ENCODE measurements at regions not wholly inside any gene's neighbourhood (a gene's known extent, or its start where the extent isn't known, plus 50 kb on each side); places are given as distances from the start of the nearest gene placed in this dataset.
"Not testable (repeated sequence)": the region's sequence is repeated elsewhere in the genome, so short reads cannot be mapped to it uniquely, and the experiment has no call there.

DNA sequence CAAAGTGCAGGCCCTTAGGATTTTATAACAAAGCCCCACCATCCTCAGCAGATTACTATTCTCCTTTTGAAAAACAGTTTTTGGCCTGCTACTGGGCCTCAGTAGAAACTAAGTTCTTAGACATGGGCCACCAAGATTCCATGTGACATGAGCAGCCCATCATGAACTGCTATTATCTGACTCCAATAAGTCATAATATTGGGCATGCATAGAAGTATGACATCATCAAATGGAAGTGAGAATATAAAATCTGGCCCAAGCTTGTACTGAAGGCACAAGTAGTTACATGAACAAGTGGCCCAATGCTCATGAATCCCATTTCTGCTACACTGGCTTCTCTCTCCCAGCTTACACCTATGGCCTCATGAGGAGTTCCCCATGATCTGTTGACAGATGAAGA lies 404.8 kb downstream of the EPHA5 start:
- no peak for DNase-seq

DNA sequence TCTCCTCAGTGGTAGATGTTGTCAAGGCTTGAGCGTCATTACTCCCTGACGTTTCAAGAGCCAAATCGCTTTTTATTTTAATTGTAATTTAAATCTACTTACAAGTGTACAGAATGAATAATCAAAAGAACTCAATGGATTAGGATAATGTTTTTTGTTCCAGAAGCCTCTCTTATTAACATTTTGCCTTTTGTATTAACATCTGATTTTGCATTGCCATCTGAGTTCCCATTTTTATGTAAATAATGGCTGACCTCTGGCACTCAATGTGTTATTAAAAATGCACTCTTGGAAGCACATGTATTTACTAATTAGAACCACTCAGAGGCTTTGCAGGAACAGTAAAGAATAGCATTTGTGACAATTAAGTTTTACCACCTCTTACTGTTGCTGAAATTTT lies 411.0 kb downstream of the EPHA5 start:
- DNase-seq, result no peak

DNA sequence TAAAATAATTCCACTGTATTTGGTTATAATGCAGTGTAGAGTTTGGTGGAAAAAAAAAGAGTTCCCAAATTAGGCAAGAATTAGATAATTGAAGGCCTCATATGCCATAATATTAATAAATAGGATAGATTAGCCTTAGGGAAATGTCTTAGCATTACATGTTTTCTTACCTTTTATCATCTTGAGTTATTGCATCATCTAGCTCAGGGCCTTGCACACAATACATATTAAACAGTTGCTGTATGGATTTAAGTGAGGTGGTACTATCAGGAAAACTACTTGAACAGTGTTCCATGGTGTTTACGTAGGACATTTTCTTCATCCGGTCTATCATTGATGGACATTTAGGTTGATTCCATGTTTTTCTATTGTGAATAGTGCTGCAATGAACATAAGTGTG lies 419.4 kb downstream of the EPHA5 start:
- no peak for DNase-seq

DNA sequence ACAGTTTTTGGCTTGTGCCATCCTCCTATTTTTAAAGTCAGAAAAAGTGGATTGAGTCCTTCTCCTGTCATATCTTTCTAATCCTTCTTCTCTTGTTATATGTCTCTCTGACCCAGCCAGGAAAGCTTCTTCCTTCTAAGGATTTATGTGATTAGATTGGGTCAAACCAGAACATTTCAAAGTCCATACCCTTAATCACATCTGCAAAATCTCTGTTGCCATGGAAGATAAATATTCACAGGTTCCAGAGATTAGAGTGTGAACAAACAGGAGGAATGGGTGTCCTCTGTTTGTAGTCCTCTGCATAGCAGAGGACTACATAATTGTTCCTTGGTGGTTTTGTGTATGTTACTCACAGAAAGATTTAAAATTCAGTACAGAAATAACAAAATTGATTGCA lies 421.2 kb downstream of the EPHA5 start:
- no peak for DNase-seq

DNA sequence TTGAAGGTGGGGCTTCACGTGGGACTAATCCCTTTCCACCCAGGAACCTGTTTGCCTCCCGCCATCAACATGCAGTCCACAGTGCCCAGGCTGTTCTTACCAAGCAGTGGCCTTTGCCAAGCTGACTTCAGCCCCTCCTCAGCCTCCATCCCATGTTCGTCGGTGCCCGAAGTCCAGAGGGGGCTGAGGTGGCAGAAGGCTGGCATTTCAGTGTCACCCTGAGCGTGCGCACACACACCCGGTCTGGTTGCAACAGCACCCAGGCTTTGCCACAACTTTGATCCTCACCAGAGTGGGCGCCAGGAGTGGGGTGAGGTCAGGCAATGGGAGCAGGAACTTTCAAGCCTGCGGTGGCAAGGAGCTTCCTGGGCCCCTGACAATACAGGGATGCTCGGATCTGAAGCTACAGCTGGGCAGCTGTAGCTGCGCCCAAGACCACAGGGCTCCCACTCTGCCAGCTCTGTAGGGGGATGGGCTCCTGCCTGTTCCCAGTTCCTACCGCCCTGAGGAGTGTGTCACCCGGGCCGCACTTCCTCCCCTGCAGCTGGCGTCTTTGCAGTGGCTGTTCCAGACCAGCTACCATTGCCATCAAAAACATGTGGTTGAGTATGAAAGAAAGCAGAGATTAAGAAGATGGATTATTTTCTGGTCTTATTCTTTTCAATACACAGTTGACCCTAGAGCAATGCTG lies 428.0 kb downstream of the EPHA5 start:
- DNase-seq, result no peak

DNA sequence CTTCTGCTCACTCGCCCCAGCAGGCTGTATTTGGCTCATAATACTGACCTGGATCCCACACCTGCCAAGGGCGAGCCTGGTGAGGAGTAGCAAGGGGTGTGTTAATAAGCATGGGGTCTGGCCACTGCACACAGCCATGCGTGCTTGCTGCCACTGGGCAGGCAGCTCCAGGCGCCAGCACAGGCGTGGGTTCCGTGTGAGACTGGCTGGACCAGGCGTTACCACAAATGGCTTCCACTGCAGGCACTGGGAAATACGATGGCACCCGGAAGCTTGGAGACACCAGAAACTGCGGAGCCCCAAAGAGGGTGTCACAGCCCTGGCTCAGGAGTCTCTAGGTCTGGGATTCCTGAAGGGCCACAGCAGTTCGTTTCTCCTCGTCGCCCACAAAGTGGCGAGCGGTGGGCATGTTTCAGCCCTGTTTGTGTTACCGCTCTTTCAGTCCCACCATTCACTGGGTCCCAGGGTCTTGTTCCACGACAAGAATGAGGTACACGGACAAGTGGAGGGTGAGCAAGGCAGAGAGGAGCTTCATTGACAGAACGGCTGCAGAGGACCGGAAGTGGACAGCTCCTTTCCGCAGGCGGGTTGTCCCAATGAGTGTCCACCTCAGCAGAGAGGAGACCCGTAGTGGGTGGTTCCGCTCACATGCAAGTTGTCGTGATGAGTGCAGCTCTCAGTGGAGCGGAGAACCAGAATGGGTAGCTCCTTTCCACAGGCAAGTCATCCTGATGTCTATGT lies 428.9 kb downstream of the EPHA5 start:
- DNase-seq, result peak; percentile 28

DNA sequence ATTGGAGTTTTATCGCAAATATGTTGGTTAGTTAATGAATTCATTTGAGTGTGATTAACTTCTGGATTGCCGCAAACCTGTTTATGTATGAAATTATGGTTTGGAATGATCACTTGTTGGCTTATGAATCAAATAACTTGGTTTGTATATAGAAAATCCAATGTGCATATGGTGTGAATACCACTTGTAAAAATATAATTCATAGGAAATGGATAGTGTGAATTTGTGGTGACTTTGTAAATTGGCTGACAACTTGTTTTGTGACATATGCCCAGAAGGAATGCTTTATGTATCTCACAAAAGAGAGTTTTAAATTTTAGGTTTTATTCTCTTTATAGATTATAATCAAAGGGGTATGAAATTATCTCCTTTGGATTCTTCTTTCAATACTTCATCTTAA lies 436.2 kb downstream of the EPHA5 start:
- DNase-seq, result peak; percentile 19

DNA sequence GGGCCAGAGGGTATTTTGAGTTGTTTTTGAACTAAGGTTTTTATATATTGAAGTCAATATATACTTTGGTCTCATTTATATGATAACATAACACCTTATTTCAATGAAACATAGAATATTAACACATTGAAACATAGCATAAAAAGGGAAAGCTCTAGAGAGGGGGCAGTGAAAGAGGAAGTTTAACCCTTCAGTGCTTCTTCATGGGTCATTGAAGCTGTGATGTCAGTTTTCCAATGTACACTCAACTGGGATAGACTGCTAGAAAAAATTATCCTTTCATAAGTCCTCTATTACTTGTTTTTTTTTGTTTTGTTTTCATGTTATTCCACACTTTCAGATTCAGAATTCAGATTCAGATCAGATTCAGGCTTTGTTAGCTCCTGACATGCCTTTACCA lies 442.7 kb downstream of the EPHA5 start:
- no peak for DNase-seq

DNA sequence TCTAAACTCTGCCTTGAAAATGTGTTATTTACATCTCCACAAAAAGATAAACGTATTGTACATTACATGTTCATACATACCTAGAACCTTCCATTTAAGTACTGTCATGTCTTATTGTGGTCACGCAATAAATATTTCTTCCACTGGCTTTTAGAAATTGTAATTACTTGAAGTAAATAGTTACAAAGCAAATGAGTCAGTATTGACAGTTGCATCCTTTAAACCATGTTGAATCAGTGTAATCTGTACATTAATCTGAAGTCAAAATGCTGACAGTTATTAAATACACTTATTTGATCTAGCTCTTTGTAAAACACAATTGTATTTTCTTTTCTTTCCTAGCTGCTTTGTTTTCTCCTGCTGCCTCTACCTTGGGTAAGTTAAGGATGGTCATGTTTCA lies 446.7 kb downstream of the EPHA5 start:
- DNase-seq, result no peak

DNA sequence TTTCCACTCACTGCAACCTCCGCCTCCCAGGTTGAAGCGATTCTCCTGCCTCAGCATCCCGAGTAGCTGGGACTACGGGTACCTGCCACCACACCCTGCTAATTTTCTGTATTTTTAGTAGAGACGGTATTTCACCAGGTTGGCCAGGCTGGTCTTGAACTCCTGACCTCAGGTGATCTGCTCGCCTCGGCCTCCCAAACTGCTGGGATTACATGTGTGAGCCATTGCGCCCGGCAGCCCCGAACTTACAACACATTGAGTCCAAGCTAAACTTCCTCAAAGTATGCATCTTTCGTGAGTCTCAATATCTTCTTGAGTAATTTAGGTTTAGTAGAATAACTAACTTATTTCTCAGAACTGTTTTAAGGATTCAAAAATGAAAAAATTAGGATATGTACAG lies 447.2 kb downstream of the EPHA5 start:
- DNase-seq, result not testable (repeated sequence)

DNA sequence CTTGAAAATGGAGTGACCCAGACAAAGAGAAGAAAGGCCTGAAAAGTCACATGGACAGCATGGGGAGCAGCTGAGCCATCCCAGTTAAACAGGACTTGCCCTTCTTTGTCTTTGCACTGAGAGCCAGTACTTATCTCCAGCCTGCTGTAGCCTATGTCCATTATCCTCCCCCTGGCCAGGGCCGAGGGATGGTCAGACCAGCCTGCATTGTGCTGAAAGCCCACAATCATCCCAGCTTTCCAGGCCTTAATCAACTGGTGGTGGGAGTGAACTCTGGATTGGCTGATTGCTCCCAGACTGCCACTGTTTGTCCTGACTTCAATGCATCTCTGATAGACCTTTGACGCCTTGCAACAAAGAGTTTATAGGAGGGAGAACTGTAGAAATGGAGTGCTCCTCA lies 453.1 kb downstream of the EPHA5 start:
- no peak for DNase-seq

DNA sequence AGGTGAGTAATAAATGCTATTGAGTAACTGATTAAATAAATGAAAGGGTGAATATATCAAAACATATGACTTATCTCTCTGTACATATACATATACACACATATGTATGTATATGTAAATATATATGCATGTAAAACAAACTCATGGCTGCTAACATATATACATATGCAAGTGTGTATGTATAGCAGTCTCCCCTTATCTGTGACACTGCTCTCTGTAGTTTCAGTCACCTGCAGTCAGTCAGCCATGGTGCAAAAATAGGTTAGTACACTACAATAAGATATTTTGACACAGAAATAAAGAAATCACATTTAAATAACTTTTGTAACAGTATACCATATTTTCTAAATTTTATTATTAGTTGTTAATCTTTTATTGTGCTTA lies 467.4 kb downstream of the EPHA5 start:
- no peak for DNase-seq

DNA sequence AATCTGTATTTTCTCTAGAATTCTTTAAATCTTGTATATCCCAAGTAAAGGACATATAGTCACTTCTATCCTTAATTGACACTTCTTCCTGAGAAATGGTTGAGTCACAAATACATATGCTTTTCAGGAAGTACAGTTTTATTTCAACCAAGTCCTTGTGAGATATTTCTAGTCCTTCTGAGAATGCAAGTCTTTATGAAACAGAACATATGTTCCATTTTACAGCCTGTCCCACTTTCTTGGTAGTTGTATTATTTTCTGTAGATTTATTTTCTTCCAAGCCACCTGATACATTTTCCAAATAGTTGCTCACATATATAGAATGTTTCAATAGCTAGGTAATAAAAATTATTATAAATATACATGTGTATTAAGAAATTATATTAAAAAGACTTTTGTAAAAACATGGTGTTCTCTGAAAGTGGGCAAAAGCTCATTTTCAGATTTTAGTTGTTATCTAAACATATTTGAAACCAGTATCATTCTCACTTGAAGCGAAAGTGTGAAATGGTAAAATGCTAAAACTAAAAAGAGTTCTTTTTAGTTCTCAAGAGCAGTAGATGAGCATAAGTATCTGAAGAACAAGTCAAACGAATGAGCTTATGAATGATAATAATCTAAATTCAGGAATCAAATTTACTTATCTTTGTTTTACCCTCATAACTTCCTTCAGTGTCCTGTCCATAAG lies 468.0 kb downstream of the EPHA5 start:
- no peak for DNase-seq

DNA sequence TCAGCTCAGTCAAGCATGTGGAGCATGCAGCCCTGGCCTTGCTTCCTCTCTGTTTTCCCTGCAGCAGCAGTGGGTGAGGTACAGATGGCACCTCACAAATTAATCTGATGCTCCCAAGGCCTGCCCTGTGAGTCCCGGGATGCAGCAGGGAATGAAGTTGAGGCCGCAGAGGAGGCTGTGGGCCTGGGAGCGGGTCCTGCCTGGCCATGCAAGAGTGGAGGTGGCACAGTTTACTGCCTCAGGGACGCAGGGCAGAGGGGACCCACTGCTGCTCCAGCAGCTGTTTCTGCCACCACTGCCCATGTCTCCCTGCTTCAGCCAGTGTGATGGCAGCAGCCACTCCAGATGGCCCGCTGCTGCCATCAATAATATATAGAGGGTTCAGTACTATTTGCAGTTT lies 474.6 kb downstream of the EPHA5 start:
- DNase-seq, result no peak

DNA sequence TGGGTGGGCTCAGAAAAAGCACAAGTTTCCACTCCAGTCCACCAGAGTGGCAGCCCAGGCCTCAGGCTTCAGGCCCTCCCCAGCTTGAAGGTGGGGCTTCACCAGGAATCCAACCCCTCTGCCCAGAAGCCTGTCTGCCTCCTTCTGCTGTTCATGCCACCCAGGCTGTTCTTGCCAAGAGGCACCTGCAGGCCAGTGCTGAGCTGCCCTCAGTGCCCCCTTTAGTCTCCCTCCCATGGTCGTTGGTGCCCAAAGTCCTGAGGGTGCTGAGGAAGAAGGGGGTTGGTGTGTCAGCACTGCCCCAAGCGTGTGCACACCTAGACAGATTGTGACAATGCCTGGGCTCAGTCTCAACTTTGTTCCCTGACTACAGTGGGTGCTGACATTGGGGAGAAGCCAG lies 475.3 kb downstream of the EPHA5 start:
- no peak for DNase-seq

DNA sequence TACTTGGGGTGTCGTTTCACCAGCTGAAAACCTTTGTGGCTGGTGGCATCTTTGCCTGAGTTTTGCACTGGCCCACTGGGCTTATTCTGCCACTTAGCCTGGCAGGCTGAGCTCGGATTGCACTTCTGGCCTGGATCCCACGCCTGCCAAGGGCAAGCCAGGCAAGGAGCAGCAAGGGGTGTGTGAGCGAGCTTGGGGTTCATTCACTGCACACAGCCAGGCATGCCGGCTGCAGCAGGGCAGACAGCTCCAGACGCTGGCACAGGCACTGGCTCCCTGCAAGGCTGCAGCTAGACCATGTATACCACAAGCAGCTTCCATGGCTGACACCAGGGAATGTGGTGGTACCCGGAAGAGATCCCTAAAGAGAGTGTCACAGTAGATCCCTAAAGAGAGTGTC lies 476.3 kb downstream of the EPHA5 start:
- no peak for DNase-seq

DNA sequence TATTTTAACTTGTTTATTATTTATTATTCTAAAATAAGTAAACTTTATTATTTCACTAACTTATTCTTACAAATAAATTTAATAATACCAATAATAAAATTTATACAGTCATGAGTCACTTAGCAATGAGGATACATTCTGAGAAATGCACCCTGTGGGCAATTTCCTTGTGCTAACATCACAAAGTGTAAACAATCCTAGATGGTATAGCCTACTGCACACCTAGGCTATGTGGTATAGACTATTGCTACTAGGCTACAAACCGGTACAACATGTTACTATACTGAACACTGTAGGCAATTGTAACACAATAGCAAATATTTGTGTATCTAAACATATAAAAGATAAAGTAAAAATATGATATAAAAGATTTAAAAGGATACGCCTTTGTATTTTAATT lies 479.5 kb downstream of the EPHA5 start:
- DNase-seq, result no peak

DNA sequence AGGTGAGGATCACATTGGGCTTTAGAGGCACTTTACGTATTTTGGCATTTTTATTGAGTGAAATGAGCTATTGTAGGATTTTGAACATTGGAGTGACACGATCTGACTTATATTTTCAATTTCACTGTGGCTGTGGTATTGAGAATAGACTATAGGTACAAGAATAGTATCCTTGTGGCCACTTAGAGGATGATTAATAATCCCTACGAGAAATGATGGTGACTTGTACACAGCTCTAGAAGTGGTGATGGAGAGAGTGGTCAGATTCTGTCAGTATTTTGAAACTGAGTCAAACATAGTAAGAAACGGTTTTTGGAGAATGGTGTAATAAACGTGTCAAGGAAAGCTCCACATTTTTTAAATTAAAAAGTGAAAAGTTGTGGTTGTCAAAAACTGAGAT lies 494.7 kb downstream of the EPHA5 start:
- no peak for DNase-seq

DNA sequence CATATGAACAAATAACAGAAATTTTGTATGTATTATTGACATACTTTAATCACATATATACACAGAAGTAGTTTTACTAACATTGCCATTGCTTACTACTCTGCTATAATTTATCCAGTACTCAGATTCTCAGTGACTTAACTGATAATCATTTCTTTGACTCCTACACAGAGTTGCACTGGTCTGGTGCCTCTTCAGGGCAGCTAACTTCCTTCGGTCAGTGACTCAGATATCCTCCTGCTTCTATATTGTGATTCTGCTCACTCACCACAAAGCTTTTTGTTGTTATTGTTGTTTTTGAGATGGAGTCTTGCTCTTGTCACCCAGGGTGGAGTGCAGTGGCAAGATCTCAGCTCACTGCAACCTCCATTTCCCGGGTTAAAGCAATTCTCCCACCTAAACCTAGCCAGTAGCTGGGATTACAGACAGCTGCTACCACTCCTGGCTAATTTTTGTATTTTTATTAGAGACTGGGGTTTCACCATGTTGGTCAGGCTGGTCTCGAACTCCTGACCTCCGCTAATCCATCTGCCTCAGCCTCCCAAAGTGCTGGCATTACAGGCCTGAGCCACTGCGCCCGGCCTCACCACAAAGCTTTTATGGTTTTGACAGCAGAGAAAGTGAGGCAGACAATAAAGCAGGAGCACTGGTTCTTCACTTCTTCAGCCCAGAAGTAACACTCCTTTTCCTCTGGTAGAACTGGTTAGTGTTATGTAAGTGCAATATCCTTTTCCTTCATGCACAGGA lies 499.3 kb downstream of the EPHA5 start:
- no peak for DNase-seq

DNA sequence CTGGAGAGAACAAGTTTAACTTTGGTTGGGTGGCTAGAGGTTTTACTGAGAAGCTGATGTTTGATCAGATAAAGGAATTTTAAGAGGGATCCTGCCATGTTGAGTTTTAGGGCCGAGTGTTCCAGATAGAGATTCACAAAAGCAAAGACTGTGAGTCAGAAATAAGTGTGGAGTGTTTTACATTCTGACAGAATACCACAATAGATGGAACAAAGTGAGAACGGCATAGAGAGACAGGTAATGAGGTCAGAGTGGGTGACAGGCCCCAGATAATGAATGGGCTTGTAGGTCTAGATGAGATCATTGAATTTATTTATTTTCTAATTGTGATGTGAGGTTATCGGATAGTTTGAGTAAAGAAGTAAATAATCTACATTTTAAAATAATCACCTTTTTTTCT lies 502.6 kb downstream of the EPHA5 start:
- no peak for DNase-seq

DNA sequence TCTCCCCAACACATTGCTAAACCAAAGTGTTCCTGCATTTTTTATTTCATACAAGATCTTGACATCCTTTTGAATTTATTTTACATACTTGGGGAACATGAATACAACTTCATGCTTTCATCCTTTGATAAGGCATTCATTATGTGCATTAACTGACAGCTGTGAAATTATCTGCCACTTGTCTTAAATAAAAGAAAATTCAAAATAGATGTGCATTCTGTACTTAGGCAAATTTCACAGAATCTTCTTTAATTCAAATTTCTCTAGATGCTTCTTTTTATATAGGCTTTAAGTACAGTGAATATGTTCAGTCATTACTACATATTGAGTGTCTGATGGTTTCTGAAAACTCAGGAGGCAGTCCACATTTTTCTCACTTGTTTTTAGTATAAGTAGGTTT lies 518.1 kb downstream of the EPHA5 start:
- no peak for DNase-seq

DNA sequence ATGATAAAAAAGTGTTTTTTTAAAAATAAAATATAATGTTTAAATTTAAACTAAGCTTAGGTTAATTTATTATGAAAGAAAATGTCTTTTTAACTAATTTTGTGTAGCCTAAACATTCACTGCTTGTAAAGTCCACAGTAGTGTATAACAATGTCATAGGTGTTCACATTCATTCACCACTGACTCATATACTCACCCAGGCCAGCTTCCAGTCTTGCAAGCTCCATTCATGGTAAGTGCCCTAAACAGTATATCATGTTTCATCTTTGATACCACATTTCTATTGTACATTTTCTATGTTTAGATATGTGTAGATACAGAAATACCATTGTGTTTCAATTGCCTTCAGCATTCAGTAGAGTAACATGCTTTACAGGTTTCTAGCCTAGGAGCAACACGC lies 530.3 kb downstream of the EPHA5 start:
- DNase-seq, result no peak

DNA sequence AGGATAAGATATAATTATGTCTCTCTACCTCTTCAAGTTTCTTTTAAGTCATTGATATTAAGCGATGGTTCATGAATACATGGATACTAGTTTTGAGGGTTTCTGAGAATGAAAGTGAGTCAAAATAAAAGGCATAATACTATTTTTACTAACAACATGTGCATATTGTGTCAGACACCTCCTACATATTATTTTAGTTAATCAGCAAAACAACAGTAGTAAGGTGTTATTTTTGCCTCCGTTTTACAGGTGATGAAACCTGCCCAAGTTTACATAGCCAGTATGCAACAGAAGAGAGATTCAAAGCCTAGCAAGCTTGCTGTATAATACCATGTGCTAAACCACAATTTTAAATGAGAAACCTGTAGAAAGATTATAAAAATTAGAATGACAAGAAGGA lies 544.1 kb downstream of the EPHA5 start:
- no peak for DNase-seq

DNA sequence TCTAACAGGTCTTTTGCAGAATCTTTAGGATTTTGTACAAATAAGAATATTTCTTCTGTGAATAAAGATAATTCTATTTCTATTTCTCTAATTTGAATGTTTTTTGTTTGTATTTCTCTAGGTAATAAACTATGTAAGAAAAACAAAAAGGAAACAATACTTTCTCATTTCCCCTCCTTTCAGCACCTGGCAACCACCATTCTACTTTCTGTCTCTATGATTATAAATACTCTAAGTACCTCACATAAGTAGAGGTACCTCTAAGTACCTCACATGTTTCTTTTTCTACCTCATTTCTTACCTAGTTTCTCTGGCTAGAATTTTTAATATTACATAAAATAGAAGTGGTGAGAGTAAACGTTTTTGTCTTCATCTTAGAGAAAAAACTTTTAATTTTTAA lies 550.0 kb downstream of the EPHA5 start:
- DNase-seq, result no peak

Data from NCI-H1694 treated with DMSO at 0.1 percent for 48 hours (cell line).